Activated naive CD4-positive, alpha-beta T cell treated with anti-CD3 and anti-CD28 coated beads, Interleukin-2, amount 10 ng/mL, durations not matched to agents 7 days and 5 days (primary cell): ENCODE measurements at regions not wholly inside any gene's neighbourhood (a gene's known extent, or its start where the extent isn't known, plus 50 kb on each side); places are given as distances from the start of the nearest gene placed in this dataset.

ENCODE experiments used
- CTCF ChIA-PET: fragments of 350-600 bp; sonication (Branson Sonifier 250); formaldehyde crosslinking; loops from one replicate; lab custom pipeline; 2021; ENCODE audit warnings: antibody characterized with exemption; lab: Charles Lee
- DNase-seq: peaks from one replicate; pipeline ENCODE4 v3.0.0-alpha.2; 2020
- H3K27ac Mint-ChIP-seq: one replicate; pipeline ENCODE4 v1.8.0; 2021; ENCODE audit warnings: mild to moderate bottlenecking, moderate library complexity, mixed read lengths
- H3K27me3 Mint-ChIP-seq: one replicate; pipeline ENCODE4 v1.8.0; 2021; ENCODE audit warnings: mild to moderate bottlenecking, mixed read lengths
- H3K36me3 Mint-ChIP-seq: one replicate; pipeline ENCODE4 v1.8.0; 2021; ENCODE audit warnings: mixed read lengths
- H3K4me1 Mint-ChIP-seq: one replicate; pipeline ENCODE4 v1.8.0; 2021; ENCODE audit warnings: mixed read lengths
- H3K4me3 Mint-ChIP-seq: one replicate; pipeline ENCODE4 v1.8.0; 2021; ENCODE audit warnings: mild to moderate bottlenecking, moderate library complexity, mixed read lengths
- H3K9me3 Mint-ChIP-seq: one replicate; pipeline ENCODE4 v1.8.0; 2021; ENCODE audit warnings: mixed read lengths

DNA sequence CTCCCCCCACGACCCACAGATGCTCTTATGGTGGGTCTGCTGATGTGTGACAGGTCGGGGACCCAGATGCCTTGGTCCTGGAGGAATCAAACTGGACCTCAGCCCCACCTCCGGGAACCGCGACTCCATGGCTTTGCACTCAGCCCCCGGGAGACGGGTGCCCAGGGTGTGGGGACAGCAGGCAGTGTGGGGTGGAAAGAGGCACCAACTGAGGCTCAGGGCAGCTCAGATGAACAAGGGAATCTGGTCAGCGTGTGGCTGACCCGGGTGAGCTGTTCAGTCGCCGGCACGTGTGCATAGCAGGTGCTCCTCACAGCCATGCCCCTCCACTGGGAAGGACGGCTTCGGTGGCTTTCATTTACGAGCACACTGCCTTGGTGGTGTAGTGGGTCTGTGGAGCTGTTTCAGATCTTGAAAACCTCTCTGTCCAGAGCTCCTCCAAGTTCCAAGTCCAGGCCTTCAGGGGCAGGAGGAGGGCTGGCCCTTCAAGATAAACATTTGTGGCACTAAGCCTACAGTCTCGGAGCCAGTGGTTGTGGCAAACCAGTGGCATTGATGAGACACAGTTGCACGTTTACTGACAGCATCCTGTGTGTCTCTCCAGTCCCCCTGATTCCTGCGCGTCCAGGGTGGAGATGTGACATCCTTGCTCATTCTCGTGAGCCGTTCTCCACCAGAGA lies 471.2 kb upstream of the HS6ST1 start:
- Mint-ChIP-seq H3K27ac (no peak overlapping the region), H3K4me3 (no peak overlapping the region), H3K9me3 (peaks cover 11% of the 10 kb centered on the region), H3K36me3 (no peaks in the 10 kb centered on the region), H3K27me3 (no peaks in the 10 kb centered on the region), H3K4me1 (no peaks in the 10 kb centered on the region)
- no peak for DNase-seq
- CTCF ChIA-PET: no interaction called here

DNA sequence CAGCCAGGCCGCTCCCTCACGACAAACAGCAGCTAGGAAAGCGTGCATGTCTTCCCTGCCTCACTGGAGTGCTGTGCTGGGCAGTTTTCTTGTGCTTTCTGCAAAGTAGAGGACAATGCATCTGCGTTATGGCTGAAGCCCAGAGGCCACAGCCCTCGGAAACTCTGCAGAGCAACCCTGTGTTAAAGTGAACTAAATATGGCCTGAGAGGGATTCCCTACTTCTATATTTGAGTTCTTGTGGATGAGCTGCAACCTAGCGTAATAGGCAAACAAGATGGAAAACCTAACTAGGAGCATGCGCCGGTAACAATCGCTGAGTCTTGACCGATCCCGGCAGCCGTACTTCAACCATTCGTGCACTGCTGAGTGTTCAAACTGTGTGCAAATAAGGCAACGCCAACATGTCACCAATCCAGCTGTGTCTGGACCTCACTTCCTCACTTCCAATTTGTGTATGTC lies 471.9 kb upstream of the HS6ST1 start:
- CTCF ChIA-PET: interaction anchor here (0.7 kb wide), 1 partner anchor 1127 kb away, joined by 4 read pairs; no protein-coding TSS in a partner anchor
- Mint-ChIP-seq H3K4me3 (no peak overlapping the region), H3K27me3 (no peaks in the 10 kb centered on the region), H3K4me1 (no peaks in the 10 kb centered on the region), H3K36me3 (no peaks in the 10 kb centered on the region), H3K9me3 (peaks cover 11% of the 10 kb centered on the region), H3K27ac (no peak overlapping the region)
- no peak for DNase-seq

DNA sequence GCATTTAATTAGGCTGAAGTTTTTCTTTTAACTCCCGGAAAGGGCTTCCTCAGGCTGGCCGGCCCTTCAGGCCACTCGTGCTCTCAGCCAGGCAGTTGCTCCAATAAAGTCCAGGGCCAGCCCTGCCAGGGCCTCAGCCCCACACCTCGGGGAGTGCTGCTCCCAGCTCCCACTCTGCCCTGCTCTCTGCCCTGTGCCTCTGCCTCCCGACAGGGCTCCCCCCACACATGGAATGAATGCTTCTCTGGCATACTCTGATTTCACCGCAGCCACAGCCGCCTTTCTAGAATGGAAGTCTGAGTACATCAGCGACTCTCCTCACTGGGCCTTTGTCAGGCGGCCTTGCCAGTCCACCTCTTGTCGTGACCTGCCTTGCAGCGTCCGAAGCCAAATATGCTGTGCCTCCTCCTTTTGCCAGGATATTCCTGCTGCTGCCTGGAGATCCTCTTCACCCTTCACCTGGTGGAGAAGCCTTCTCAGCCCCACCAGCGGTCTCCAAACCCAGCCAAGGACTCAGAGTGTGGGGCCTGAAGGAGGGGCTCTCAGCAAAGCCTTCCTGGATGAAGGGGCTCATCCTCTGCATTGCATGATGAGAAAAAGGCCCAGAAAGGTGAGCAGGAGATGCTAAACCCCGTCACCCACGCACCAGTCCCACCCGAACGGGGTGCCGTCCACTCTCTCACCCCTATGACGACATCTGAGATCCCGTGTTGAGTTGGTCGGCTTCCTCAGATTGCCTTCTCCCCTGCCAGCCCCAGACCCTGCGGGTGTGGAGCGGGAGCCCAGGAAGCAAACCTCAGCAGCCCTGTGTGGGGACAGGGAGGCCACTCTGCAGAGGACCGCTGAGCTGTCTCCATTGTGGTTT lies 472.7 kb upstream of the HS6ST1 start:
- Mint-ChIP-seq H3K27ac (no peak overlapping the region), H3K4me1 (no peaks in the 10 kb centered on the region), H3K27me3 (no peaks in the 10 kb centered on the region), H3K9me3 (peaks cover 11% of the 10 kb centered on the region), H3K4me3 (no peak overlapping the region), H3K36me3 (no peaks in the 10 kb centered on the region)
- CTCF ChIA-PET: interaction anchor here (0.7 kb wide), 1 partner anchor 1126 kb away, joined by 4 read pairs; no protein-coding TSS in a partner anchor
- no peak for DNase-seq

DNA sequence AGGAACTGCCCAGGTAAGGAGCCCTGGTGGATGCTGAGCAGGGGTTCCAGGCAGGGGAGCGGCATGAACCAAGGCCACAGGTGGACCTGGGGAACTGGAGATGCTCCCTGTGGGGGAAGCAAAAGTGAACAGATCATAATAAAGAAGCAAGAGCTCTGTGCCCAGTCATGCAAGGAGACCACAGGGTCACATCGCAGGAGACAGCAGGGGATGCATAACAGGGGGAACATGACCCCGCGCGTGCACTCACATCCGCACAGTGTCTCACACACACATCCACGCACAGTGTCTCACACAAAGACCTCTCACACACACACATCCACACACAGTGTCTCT lies 473.3 kb upstream of the HS6ST1 start:
- DNase-seq: no peak
- no peaks in the 10 kb centered on the region for H3K27me3 Mint-ChIP-seq
- H3K4me3 Mint-ChIP-seq: no peak overlapping the region
- no peaks in the 10 kb centered on the region for H3K4me1 Mint-ChIP-seq
- H3K9me3 Mint-ChIP-seq: peaks cover 11% of the 10 kb centered on the region
- CTCF ChIA-PET: no interaction called here
- no peak overlapping the region for H3K27ac Mint-ChIP-seq
- no peaks in the 10 kb centered on the region for H3K36me3 Mint-ChIP-seq

DNA sequence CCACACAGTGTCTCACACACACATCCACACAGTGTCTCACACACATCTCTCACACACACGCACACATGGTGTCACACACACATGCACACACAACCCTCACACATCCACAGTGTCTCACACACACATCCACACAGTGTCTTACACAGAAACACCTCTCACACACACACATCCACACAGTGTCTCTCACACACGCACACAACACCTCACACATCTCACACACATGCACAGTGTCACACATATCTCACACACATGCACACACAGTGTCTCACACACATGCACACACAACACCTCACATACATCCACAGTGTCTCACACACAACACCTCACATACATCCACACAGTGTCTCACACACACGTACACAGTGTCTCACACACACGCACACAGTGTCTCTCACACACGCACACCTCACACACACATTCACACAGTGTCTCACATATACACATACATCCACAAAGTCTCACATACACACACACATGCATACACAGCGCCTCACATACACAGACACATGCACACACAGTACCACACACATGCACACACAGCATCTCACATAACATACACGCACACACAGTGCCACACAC lies 473.9 kb upstream of the HS6ST1 start:
- H3K9me3 Mint-ChIP-seq: peaks cover 11% of the 10 kb centered on the region
- no peaks in the 10 kb centered on the region for H3K4me1 Mint-ChIP-seq
- no peak for DNase-seq
- H3K4me3 Mint-ChIP-seq: no peak overlapping the region
- no peaks in the 10 kb centered on the region for H3K27me3 Mint-ChIP-seq
- H3K36me3 Mint-ChIP-seq: no peaks in the 10 kb centered on the region
- H3K27ac Mint-ChIP-seq: no peak overlapping the region
- CTCF ChIA-PET: no interaction called here

DNA sequence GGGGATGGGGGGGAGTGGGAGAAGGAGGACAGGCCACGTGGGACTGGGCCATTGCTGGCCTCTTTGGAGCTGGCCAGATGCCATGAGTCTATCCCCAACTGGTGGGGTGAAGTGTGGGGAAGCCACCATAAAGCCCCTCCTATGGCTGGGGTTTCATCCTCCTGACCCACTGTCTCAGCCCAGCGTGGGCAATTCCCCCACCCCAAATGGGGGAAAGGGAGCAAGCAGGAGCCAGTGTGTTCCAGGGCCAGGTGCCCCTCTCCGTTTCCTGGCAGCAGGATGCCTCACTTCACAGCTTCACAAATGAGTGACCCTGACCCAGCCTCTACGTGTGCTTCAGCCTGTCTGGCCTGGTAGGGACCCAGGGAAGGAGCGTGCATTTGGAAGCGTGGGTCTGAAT lies 474.7 kb upstream of the HS6ST1 start:
- Mint-ChIP-seq H3K27ac (no peak overlapping the region), H3K9me3 (peaks cover 8% of the 10 kb centered on the region), H3K27me3 (no peaks in the 10 kb centered on the region), H3K4me3 (no peak overlapping the region), H3K36me3 (no peaks in the 10 kb centered on the region), H3K4me1 (no peaks in the 10 kb centered on the region)
- CTCF ChIA-PET: no interaction called here
- DNase-seq: no peak

DNA sequence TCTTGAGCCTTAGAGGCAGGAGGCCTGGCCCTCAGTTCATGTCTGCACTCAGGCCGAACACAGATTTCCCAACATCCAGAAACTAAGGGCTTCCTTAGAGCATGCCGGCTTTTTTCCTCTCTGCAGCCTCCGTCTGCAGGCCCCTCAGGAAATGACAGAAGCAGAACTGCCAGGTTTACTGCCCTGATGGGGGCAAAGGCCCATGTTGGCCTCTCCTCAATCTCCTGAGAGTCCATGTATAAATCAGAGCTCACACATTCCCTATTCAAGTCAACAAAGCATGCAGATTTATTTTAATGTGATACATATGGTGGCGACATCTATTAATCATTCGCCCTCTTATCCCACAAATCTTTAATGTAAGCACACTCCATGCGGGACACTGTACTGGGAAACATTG lies 475.6 kb upstream of the HS6ST1 start:
- H3K27me3 Mint-ChIP-seq: no peaks in the 10 kb centered on the region
- CTCF ChIA-PET: no interaction called here
- no peak for DNase-seq
- H3K9me3 Mint-ChIP-seq: no peaks in the 10 kb centered on the region
- H3K27ac Mint-ChIP-seq: no peak overlapping the region
- no peaks in the 10 kb centered on the region for H3K4me1 Mint-ChIP-seq
- no peaks in the 10 kb centered on the region for H3K36me3 Mint-ChIP-seq
- H3K4me3 Mint-ChIP-seq: no peak overlapping the region

DNA sequence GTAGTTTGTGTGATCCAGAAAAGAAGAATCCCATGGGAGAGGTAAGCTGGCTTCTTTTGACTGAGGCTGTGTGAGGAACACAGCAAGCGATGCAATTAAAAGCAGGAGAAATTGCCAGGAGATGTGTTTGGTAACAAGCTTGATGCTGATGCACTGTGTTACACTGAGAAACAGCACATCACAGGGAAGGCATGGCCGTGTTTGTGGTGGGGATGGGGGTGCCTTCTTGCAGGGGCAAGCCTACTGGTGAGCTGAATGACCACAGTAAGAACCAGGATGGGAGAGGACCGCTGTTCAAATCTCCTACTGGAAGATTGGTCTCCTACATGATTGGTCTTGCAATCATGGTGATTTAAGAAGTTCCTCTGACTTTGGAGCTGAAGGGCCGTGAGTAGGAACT lies 477.7 kb upstream of the HS6ST1 start:
- H3K4me1 Mint-ChIP-seq: no peaks in the 10 kb centered on the region

DNA sequence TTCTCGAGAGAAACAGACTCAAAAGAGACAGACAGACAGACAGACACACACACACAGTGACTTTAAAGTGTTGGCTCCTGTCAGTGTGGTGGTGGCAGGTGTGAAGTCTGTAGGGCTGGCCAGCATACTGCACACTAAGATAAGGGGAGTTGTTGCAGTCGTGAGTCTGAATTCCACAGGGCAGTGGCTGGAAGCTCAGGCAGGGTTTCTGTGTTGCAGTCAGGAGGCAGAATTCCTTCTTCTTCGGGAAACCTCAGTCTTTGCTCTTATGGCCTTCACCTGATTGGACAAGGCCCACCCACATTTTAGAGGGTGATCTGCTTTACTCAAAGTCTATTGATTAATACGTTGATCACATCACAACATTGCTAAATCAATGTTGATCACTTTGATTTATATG lies 478.4 kb upstream of the HS6ST1 start:
- H3K36me3 Mint-ChIP-seq: no peaks in the 10 kb centered on the region
- no peaks in the 10 kb centered on the region for H3K9me3 Mint-ChIP-seq
- H3K4me3 Mint-ChIP-seq: no peak overlapping the region
- no peak overlapping the region for H3K27ac Mint-ChIP-seq
- no peak for DNase-seq
- CTCF ChIA-PET: no interaction called here
- H3K27me3 Mint-ChIP-seq: no peaks in the 10 kb centered on the region
- H3K4me1 Mint-ChIP-seq: no peaks in the 10 kb centered on the region

More for the DNA sequence above, 477.7 kb upstream of the HS6ST1 start:
- CTCF ChIA-PET: no interaction called here
- no peaks in the 10 kb centered on the region for H3K36me3 Mint-ChIP-seq
- no peak overlapping the region for H3K27ac Mint-ChIP-seq
- no peaks in the 10 kb centered on the region for H3K9me3 Mint-ChIP-seq
- H3K4me3 Mint-ChIP-seq: no peak overlapping the region
- DNase-seq: no peak
- no peaks in the 10 kb centered on the region for H3K27me3 Mint-ChIP-seq

DNA sequence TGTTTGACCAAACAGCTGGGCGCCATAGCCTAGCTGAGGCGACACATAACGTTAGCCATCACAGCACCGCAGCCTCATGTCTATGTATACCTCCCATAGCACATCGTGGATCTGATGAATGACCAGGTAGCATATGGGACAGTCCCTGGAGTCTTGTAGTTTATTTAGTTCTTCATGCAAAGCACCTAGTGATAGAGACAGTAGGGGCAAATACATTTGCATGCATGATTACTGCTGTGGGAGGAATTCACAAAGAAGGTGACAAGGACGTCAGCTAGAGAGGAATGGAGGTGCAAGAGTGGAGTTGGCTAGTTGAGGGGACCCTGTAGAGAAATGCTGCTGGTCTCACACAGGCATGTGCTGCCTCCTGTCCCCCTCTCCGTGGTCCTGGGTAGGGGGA lies 478.9 kb upstream of the HS6ST1 start:
- no peaks in the 10 kb centered on the region for H3K4me1 Mint-ChIP-seq
- no peak overlapping the region for H3K27ac Mint-ChIP-seq

DNA sequence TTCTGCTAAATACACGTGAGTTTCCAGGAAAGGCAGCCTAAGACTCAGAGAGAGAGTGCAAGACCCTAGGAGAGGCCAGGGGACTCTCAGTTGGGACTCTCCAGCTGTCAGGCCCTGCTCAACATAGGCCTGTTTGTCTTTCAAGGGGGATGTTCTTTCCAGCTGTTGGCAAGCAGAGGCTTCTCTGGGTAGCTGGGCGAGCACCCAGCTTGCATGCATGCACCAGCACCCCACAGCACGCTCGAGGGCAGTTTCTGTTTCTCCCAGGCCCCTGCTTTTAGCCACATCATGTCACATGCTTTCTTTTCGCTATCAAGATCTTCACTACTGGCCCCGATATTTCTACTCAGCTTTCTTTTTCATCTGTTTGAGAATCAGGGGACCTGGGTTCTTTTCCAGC lies 479.3 kb upstream of the HS6ST1 start:
- no peak overlapping the region for H3K27ac Mint-ChIP-seq
- no peak overlapping the region for H3K4me3 Mint-ChIP-seq
- no peaks in the 10 kb centered on the region for H3K9me3 Mint-ChIP-seq
- H3K36me3 Mint-ChIP-seq: no peaks in the 10 kb centered on the region
- H3K27me3 Mint-ChIP-seq: no peaks in the 10 kb centered on the region
- no peak for DNase-seq
- CTCF ChIA-PET: no interaction called here
- no peaks in the 10 kb centered on the region for H3K4me1 Mint-ChIP-seq

More for the DNA sequence above, 478.9 kb upstream of the HS6ST1 start:
- Mint-ChIP-seq H3K9me3 (no peaks in the 10 kb centered on the region), H3K4me3 (no peak overlapping the region), H3K27me3 (no peaks in the 10 kb centered on the region), H3K36me3 (no peaks in the 10 kb centered on the region)
- DNase-seq: no peak
- CTCF ChIA-PET: no interaction called here

DNA sequence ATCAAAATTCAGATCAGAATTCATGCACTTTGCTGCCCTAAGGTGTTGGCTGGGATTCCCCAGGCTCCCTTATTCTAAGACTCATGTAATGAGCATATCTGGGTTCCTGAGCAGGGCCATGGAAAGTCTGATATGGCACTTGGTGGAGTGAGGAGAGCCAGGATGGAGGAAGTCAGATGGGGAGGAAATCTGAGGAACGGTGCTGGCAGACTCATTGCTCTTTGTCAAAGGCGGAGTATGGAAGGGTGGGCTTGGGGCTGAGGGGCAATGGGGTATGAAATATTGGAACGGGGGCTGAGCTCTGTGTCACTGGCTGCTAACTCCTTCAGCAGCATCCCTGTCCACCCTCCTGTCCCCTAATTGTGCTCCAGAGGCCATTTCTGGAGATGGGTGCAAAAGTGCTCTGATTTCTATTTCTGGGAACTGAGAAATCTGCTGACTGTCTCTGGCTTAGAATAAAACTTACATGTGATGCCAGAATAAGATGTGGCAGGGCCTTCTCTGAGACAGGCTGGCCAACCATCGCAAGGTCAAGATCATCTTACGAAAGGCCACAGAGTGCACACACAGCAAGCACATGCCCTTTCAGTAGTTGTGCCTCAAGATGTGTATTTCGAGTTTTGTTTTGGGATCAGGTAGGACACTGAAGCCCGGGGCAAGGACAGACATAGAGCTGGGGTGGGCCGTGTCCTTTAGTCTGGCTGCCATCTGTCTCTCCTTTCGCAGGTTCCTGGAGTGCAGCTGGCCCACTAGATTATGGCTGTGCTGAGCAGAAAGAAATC lies 480.0 kb upstream of the HS6ST1 start:
- H3K4me3 Mint-ChIP-seq: no peak overlapping the region
- CTCF ChIA-PET: no interaction called here
- H3K9me3 Mint-ChIP-seq: no peaks in the 10 kb centered on the region

DNA sequence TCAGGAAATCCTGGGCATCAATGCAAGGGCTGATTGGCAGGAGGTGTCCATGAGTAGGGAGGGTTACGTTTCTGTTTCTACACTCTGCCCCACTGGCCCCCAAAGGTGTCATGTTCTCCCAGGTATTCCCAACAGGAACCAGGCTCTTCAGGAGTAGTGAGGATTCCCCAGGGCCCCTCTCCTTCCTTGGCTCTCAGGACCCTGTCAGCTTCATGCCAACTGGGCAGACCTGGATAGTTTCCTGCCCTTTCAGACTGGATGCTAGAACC lies 480.6 kb upstream of the HS6ST1 start:
- no peaks in the 10 kb centered on the region for H3K27me3 Mint-ChIP-seq
- H3K27ac Mint-ChIP-seq: no peak overlapping the region

More for the DNA sequence above, 480.0 kb upstream of the HS6ST1 start:
- Mint-ChIP-seq H3K4me1 (no peaks in the 10 kb centered on the region), H3K36me3 (no peaks in the 10 kb centered on the region), H3K27ac (no peak overlapping the region), H3K27me3 (no peaks in the 10 kb centered on the region)
- DNase-seq: no peak

DNA sequence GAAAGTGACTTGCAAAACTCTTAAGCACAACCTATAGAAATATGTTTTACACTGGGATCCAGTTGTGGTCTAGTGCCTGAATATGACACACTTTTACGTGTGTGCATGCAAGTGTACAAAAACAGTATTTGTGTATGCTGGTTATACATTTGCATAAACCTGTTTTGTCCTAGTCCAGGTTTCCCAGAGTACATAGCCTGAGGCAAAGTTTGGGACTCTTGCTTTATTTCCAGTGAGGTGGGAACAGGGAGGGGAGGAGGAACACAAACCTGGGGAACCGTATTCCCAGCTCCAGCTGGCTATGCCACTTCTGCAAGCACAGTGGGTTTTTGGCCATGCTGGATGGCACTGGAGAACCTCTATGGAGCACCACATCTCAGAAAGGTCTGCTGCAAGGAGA lies 481.1 kb upstream of the HS6ST1 start:
- no peaks in the 10 kb centered on the region for H3K4me1 Mint-ChIP-seq
- H3K36me3 Mint-ChIP-seq: no peaks in the 10 kb centered on the region
- no peaks in the 10 kb centered on the region for H3K9me3 Mint-ChIP-seq
- no peaks in the 10 kb centered on the region for H3K27me3 Mint-ChIP-seq
- CTCF ChIA-PET: no interaction called here
- no peak for DNase-seq
- H3K27ac Mint-ChIP-seq: no peak overlapping the region
- no peak overlapping the region for H3K4me3 Mint-ChIP-seq

More for the DNA sequence above, 480.6 kb upstream of the HS6ST1 start:
- no peak overlapping the region for H3K4me3 Mint-ChIP-seq
- H3K4me1 Mint-ChIP-seq: no peaks in the 10 kb centered on the region
- no peak for DNase-seq
- H3K9me3 Mint-ChIP-seq: no peaks in the 10 kb centered on the region
- CTCF ChIA-PET: no interaction called here
- H3K36me3 Mint-ChIP-seq: no peaks in the 10 kb centered on the region
